Superior temporal gyrus (tissue), 1 donor: ENCODE measurements at regions not wholly inside any gene's neighbourhood (a gene's known extent, or its start where the extent isn't known, plus 50 kb on each side); places are given as distances from the start of the nearest gene placed in this dataset.

Experiments used
- DNase-seq: peaks from one replicate; pipeline ENCODE4 v3.0.0-alpha.2; 2016; ENCODE audit errors: extremely low spot score

DNA sequence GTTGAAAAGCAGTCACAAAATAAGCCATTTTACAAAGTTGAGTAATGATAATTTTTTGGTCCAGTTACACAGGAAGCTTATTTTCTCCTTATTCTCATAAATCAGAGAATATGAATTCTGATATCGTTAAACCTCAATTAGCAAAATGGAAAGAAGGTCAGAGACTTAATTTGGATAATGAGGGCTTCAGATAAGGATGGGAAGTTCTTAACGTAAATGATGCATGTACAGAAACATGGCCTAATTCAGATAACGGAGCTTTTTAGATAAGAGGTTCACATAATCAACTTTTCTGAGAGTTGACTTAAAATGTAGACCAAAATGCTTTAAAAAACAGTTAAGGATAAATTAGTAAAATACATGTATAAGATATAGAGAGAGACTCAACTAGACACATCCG, 746.3 kb upstream of the SLC10A2 start:
- no peak for DNase-seq

DNA sequence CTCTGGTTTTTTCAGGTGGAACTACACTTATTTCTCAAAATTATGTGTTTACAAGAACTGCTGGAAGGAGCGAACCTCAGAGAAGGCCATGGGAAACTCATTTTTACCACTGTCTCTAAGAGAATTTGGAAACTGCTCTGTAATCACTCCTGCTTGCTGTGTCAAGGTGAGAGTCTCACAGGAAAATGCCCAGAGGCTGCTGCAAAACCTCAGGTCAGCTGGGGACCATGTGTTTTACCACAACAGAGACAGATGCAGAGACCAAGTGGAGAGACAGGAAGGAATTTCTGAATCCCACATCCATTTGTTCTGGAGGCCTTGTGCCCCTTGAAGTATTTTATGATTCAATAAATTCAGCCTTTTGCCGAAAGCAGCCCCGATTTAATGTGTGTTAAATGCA, 743.8 kb upstream of the SLC10A2 start:
- no peak for DNase-seq

DNA sequence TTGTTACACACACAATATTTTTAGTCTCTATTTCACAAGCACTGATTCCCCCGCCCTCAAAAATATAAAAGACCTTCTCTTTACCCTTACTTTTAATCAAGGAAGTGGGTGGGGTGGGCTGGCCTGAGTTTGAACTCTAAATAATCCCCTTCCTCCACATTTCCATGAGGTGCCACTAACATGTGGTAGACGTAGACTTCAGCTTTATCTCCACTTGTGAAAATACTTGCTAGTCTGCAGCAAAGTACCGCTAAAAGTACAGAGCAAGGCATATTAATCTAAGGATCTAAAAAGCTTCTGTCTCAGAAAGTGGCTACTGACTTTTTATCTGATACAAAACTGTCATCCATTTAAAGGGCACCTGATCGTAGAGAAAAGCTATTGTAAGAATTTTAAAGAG, 739.6 kb upstream of the SLC10A2 start:
- DNase-seq, result no peak

DNA sequence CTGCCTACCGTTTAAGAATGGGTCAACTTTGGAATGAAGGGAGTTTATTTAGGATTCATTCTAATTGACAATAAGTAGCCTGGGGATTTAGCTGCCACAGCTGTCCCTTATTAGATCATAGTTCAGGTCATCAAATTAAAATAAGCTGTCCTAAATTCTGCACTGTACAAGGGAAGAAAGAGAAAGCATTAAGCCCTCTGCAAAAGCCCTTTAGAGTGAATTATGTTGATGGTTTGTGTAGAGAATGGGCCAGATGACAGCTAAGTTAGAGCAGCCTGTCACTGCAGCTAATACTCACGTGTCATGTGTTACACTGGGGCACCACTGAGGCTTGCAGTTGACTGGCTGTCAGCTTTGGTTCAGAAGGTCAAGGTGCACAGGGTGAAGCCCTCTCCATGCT, 737.1 kb upstream of the SLC10A2 start:
- DNase-seq, result no peak

DNA sequence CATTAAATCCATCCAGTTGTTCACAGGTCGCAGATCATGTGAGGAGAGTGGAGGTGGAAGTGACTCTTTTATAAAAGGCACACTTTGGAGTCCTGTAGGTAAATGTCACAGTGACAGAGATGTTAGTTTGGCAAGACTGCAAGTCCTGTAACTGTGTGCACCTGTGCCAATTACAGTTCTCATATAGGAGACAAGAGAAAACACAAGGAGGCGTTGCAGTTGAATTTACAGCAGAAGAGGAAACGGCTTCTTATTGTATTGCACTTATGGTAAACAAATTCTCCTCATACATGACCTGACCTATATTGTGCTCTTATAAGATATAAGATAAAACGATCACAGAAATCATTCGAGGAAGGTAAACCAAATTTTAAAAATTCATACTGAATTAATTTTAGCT, 732.8 kb upstream of the SLC10A2 start:
- no peak for DNase-seq

DNA sequence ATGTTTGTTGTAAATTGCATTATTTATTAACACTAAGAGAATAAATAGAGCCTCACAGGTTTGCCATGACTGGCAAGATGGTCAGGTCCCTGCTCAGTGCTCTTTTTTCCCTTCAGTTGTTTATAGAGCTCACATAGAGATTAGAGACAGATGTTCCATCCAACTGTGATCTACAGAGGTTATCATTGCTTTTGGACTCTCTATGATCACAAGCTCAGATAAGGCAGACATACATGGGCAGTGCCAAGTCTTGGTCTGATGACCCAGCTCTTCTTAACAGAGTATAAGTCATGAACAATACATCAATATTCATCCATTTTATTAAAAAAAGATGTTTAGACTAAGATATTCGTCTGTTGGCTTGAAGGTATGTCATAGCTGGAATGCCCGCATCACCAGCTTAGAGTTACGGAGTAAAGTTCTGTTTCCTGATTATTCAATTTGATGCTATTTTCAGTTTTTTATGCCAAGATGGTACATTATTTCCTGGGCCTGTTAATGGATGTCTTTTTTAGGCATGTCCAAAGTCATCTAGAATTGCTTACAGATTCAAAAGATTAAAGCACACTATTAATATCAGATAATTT, 729.8 kb upstream of the SLC10A2 start:
- DNase-seq, result no peak

DNA sequence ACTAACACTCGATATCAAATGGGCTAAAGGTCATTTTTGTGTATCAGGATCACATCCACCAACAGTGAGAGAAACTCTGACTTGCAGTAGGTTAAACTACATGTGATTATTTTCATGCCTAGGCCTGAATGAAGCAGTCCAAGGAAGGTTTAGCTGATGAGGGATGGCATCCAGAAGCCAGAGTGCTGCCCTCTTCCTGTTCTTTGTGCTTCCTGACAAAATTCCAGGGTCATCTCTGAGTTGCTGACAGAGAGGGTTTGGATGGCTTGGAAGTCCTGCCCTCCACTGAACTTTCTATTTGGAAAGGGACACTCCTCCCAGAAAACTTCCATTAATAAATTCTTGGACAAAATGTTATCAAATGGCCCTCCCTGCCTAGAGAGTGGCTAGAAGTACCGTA, 728.3 kb upstream of the SLC10A2 start:
- no peak for DNase-seq

DNA sequence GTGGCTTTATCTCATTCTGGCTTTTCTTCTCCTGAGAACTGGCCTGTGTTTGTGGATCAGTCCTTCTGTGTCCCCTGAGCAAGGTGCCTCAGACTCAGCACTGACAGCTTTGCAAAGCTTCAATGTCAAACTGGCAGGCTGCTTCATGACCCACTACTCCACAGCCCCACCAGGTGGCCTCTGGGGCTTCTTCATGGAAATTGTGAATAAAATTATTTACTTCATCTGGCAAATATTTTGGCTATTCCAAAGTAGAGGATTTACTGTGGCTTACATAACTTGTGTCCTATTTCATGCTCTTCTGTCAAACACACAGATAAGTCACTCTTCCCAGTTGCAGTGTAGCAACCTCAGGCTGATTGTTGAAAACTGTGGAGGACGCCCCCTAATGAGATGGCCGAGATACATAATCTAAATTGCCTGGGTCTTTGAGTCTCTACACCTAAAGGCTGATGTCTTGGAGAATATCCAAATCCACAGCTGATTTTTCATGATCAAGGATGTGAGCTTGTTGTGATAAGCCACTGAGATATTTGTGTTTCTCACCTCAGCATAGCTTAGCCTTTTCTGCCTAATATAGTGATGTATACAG, 721.9 kb upstream of the SLC10A2 start:
- DNase-seq, result no peak

DNA sequence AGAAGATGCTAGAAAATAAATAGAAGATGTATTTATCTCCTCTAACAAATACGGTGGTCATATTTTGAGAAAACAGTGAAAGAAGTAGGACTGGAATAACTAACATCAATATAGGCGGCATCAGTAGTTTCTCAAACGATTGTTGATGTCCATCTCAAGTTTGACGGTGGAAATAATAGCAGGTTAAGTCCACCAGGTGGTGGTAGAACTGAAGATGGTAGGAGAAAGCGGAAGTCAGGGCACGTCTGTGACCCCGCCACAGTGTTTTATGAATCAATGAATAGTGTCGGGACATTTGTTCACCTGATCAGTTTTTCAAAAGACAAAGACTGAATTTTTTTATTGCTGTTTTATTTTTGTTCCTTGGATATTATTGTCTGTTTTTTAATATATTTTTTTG, 706.4 kb upstream of the SLC10A2 start:
- no peak for DNase-seq

DNA sequence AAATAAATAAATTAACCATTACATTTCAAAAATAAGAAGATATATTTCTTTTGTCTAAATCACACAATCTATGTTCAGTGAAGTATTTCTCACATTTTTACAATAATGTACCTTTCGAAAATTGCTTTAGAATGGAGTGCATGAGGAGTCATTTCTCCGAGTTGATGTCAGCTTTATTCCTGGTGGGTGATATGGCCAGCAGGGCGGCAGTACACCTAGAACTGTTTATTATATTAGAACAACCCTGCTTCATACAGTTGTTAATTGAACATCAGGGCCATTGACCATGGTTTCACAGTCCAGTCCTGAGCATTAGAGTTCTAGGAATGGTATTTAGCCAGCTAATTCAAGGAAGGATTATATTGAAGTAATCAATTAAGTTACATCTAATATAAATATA, 696.3 kb upstream of the SLC10A2 start:
- DNase-seq, result no peak

DNA sequence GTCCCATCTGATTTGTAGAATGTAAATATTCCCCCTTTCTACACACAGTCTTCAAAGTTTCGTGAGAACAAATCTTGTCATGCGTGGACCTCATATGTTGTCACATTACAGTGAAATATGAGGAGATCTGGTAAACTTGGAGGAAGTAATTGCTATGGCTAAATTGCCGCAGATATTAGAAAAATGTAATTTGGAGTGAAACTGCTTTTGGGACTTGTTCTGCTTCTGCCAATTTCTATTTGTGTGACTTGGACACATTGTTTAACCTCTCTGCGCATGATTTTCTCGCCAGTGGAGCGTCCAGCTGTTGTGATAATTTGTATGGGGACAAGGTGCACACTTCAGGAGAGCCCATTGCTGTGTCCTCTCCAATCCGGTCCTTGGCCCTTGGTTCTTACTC, 693.1 kb upstream of the SLC10A2 start:
- DNase-seq, result no peak

DNA sequence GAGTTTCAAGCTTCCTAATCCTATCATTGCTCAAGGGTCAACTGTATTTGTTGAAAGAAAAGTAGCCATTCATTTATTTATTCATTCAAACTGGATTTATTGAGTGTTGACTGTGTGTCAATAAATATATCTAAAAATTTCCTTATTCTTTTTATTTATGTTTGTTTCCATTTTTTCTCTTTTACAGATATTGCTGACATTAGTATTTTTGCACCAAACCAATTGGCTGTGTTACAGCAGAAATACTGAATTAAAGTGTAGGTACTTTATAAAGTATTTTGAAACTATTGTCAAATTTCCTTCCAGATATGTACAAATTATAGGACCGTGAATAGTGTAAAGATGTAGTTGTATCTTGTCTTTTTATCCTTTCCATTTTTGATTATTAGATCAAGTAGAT, 692.0 kb upstream of the SLC10A2 start:
- DNase-seq, result no peak

DNA sequence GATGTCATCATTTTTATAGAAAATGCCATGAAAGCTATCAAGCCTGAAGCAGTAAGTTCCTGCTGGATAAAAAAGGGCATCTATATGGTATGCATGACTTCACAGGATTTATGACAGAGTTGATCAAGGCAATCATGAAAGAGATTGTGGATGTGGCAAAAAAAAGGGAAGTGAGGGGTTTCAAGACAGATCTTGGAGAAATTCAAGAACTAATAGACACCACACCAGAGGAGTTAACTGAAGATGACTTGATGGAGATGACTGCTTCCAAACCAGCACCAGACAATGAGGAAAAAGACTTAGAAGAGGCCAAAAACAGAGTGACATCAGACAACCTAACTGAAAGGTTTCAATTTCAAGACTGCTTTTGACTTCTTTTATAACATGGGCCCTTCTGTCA, 691.1 kb upstream of the SLC10A2 start:
- no peak for DNase-seq

DNA sequence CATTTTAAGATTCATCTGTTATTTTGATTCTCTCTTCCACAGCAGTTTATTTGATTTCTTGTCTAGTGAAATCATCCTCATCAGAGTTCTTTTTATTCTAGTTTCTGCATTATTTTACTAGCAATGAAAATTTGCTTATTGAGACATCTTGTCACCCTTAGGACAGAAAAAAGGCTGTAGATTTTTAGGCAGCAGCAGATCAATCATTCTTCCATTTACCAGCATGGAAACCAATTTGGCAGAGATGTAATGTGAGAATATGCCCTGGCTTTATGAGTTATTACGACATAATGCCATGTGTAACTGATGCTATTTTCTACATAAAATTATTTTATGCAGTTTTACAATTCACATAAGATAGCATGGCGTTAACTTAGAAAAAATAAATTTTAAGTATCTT, 688.6 kb upstream of the SLC10A2 start:
- DNase-seq, result no peak

DNA sequence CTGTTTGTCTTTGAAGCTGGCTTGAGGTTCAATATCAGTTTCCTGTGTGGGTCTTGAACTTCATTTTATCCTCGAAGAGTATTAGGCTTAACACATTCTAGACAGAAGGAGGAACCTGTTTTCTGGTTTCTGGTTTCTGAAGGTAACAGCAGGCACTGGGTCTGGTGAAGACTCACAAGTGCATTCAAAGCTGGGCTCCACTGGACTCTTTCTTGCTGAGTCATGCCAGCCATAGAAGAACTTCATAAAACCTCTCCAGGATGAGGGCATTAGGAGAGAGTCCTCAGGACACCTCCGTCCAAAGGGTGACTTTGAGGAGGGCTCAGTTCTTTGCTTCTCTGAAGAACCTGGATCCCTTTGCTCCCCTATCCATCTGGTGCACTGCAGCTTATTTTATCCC, 668.6 kb upstream of the SLC10A2 start:
- no peak for DNase-seq

DNA sequence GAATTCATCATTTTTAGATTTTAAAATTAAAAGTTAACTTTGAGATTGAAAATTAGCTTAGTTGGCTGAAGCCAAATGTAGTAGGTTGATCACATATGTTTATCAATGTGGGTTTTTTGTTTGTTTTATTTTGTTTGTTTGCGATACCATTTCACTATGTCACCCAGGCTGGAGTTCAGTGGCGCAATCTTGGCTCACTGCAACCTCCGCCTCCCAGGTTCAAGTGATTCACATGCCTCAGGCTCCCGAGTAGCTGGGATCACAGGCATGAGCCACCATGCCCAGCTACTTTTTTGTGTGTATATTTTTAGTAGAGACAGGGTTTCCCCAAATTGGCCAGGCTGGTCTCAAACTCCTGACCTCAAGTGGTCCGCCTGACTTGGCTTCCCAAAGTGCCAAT, 665.7 kb upstream of the SLC10A2 start:
- DNase-seq, result no peak

DNA sequence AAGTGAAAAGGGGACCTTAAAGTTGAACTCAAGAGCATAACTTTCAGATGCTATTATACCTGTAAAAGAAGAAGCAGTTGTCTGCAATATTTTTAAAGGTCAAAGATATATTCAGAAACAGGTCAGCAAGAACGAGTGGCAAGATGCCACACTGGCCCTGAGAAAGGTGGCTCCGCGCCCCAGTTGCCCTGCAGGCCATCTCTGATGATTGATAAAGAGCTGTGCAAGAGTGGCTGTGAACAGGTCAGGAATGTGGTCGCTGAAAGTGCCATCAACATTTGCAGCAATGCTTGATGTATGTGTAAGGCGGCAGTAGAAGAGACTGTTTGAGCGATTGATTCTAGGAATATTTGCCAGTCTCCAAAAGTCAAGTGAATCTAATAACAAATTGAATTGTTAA, 664.2 kb upstream of the SLC10A2 start:
- no peak for DNase-seq

DNA sequence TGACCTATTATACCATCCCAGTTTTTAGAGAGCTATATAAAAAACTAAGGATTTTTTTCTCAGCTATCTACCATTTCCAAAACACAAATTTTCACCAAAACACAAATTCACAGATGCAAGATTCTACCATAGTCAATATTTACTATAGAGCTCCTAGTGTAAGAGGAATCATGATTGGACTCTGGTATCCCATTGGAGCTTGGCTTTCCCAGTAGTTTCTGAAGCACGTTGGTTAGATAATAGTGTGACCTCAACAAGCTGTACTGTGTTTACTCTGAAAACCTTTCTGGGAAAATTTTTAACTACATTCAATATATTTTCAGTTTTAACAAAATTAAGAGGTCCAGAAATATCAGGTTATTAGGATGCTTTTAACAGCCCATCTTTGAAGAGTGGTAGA, 660.6 kb upstream of the SLC10A2 start:
- no peak for DNase-seq

DNA sequence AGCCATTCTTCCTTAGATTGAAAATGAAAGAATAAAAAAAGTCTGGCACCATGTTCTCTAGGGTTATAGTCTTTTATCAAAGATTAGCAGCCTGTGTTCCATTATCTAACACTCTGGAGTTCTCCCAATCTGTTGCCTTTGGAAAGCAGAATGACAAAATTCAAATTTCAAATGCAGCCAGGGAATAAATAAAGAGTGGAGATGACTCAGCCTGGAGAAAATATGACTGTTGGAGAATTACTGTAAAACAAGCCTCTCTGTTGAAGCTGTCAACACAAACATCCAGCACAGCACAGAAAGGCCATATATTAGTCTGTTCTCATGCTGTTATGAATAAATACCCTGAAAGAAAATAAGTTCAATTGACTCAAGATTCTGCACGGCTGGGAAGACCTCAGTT, 650.5 kb upstream of the SLC10A2 start:
- DNase-seq, result peak; percentile 42

DNA sequence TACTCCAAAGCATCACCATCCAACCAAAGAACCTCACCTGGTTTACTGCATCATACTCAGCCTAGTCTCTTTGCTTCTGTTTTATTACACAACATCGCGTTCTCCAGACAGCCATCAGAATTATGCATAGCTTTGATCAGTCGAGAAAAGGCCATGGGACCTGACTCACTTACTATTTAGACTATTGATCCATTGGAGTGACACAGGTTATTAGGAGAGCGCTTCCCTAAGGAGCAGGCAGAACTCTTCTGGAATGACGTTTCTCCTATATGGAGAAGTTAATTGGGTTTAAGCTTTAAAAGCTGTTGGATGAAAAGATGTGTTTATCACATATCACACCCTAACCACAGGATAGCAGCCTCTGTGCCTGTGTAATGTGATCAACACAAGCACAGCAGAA, 649.1 kb upstream of the SLC10A2 start:
- DNase-seq, result no peak

DNA sequence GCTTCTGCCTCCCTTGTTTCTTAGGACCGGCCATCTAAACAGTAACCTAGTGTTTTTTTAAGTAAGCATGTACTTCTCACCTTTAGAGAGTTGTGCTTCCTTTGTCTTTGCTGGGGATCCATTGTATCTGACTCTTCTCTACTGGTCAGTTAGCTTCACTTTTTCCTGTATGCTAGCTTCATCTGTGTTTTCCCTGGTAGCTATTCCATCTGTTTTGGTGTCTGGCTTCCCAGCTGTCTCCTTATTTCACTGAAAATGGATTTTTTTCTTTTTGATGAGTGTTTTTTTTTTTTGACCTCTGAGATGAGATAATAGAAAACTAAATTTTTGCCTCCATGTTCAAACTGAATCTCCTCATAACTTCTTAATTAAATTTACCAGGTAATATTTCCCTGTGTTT, 637.0 kb upstream of the SLC10A2 start:
- no peak for DNase-seq

DNA sequence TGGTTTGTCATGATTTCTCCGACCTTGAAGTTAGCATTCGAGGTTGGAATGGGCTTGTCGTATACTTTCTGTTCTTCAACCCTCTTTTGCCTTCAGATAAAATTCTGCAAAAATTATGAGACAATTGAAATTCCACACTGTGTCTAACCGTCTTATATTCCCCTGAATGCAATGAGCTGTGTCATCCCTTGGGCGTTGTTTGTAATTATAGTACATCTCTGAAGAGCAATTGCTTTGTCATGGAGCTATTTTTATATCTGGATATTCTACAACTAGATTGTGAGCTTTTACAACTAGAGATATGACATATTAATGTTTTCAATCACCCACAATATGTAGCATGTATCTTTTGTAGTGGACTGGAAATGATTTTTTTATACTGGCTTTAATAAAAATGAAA, 631.8 kb upstream of the SLC10A2 start:
- DNase-seq, result no peak

DNA sequence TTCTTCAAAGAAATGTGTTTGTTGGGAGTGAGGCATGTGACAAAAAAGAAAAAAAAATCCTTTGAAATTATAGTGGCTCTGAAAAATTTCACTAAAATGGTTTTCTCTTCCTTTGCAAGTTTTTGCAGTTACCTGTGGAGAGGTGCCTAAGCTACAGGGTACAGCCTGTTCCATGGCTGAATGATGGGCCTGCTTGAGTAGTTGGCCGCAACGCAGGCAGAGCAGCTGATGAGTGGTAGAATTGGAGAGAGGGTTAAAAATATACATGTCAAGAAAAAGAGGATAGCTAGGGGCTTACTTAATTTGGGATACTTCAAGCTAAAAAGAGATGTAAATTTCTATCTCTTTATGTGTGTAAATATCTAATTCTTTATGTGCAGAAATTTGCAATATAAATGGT, 629.1 kb upstream of the SLC10A2 start:
- DNase-seq, result no peak

DNA sequence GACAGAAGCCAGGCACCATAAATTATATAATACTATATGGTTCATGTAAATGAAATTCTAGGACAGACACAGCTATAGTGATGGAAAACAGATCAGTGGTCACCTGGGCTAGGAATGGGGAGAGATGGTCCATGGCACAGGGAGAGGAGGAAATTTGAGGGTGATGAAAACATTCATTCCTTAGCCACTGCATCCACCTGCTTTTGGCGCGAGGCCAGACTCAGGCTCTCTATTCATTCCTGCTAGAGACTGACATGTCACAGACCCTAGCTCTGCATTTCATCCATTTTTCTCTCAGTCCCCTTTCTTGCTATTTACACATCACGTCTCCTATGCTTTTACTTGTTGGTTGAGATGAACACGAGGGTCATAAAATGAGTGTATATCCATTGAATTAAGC, 628.3 kb upstream of the SLC10A2 start:
- no peak for DNase-seq
